Heart right ventricle (tissue), 16 donors: ENCODE measurements at regions not wholly inside any gene's neighbourhood (a gene's known extent, or its start where the extent isn't known, plus 50 kb on each side); places are given as distances from the start of the nearest gene placed in this dataset.

ENCODE experiments used
- ATAC-seq, 8 donors: fragments of 200-7000 bp; cut with Tn5 transposase; one replicate each; pipeline ENCODE4 v1.9.1; 2020; ENCODE audit warnings: mild to moderate bottlenecking in 8 of 8, moderate library complexity in 8 of 8, moderate number of reproducible peaks in 1 of 8
- DNase-seq, 2 donors: peaks; one replicate each; pipeline ENCODE4 v3.0.0-alpha.2; 2020
- H3K27ac ChIP-seq, 10 donors: fragments of 200-600 bp; sonication (generic) in 2 of 10; one replicate each; pipeline versions ENCODE4 v1.5.0 to v1.8.0; 2020 to 2022; ENCODE audit warnings: mild to moderate bottlenecking in 3 of 10
- H3K27me3 ChIP-seq, 7 donors: fragments of 200-600 bp; one replicate each; pipeline ENCODE4 v1.8.0; 2021 to 2022; ENCODE audit warnings: mild to moderate bottlenecking in 2 of 7
- H3K36me3 ChIP-seq, 9 donors: fragments of 200-600 bp; sonication (generic) in 1 of 9; one replicate each; pipeline versions ENCODE4 v1.5.0 to v1.8.0; 2020 to 2022; ENCODE audit warnings: mild to moderate bottlenecking in 2 of 9
- H3K4me1 ChIP-seq, 9 donors: fragments of 200-600 bp; sonication (generic) in 1 of 9; one replicate each; pipeline versions ENCODE4 v1.5.0 to v1.8.0; 2020 to 2022; ENCODE audit warnings: mild to moderate bottlenecking in 4 of 9
- H3K4me3 ChIP-seq, 10 donors: fragments of 200-600 bp; sonication (generic) in 2 of 10; one replicate each; pipeline versions ENCODE4 v1.5.0 to v1.8.0; 2020 to 2022; ENCODE audit warnings: mild to moderate bottlenecking in 7 of 10, moderate library complexity in 2 of 10
- H3K9me3 ChIP-seq, 11 donors: fragments of 200-600 bp in 10 of 11; sonication (generic) in 2 of 11; one replicate each; pipeline versions ENCODE4 v1.5.0 to v1.8.0; 2013 to 2022; ENCODE audit warnings: mild to moderate bottlenecking in 2 of 11, control low read depth in 1 of 11, moderate library complexity in 1 of 11
- WGBS, 2 donors: extraction: QIAGEN DNeasy Blood & Tissue Kit; methylation state at CpG; one replicate each; pipeline ENCODE4 v1.1.7; 2013; ENCODE audit warnings: inconsistent platforms in 1 of 2; 5-methylcytosine and 5-hydroxymethylcytosine counted together
- intact Hi-C, 10 donors: fragments of 100-400 bp; cut with DNase I; formaldehyde crosslinking; loops; one replicate each; pipeline versions ENCODE4 v1.11.1 to v1.14.2; 2022
- TF ChIP-seq, protein P1 (sequence below), 9 donors: fragments of 200-600 bp; sonication (generic) in 2 of 9; IDR thresholded peaks; one replicate each; pipeline versions ENCODE4 v1.5.0 to v1.8.0; 2021 to 2022; ENCODE audit warnings: antibody characterized with exemption in 9 of 9, mild to moderate bottlenecking in 5 of 9, moderate library complexity in 1 of 9
- donor health status: Arrhythmogenic right ventricular cardiomyopathy.
- donor health status: ischemic (EF 13 %, LVEDD 7.1; RV severe dilation, severe dysfunction).
- donor health status: healthy with polysubstance abuse.
- donor health status: DM: no; HTN: yes; CAD: no.
- donor health status: DM: no; HTN: no; CAD: no.
- donor health status: ischemic (EF 25% LVEDD 6.9; RV normal size, moderate dysfunction).
- donor health status: ischemic (EF 25% LVEDD 5.7; RV mildly dilated, moderate dysfunction).
- donor health status: healthy.
- donor health status: DM: yes; HTN: yes; CAD: no.
- donor health status: Ischemic cardiomyopathy.
- donor health status: ischemic (EF 35%, LVEDD 5.7; RV mildly dilated, moderate dysfunction).
- donor health status: nonischemic (EF 11% LVEDD 7.7; RV severe dilation, severe dysfunction).
- donor health status: DM: yes; HTN: yes; CAD: no.
- donor health status: PGD.
- donor health status: ischemic (EF 29% LVEDD 5.4; RV normal size, mild dysfunction).
- donor health status: nonischemic (EF 23%, LVEDD 6.1; RV moderate dilation, normal function).

DNA sequence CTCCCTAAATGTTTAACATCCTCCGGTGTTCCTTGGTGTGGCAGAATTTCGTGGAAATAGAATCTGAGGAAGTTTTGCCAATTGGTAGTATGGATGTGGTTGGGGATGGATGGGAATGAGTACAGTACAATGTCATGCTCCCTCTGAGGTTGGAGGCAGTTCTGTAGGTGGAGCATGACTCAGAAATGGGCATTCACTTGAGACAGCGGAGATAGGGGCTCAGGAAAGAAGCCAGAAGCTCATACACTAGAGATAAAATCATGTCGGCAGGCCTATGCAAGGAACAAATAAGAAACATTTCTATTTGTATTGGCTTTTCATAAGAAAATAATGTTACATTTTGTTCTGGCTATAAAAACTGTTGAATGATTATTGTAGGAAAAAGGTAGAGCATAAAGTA, 196.0 kb downstream of the URB2 start:
- intact Hi-C loops, result loop anchor here in 1 of 10 donors (10.0 kb wide), 1 partner anchor 433 kb away; no protein-coding TSS in a partner anchor
- Histone ChIP-seq H3K27ac (no peak overlapping the region), H3K27me3 (peaks cover 0 to 9% (median 0%) of the 10 kb centered on the region in 7 donors), H3K4me3 (no peak overlapping the region), H3K36me3 (no peaks in the 10 kb centered on the region), H3K4me1 (no peaks in the 10 kb centered on the region), H3K9me3 (no peaks in the 10 kb centered on the region)
- DNase-seq, result no peak
- TF ChIP-seq, protein P1, sequence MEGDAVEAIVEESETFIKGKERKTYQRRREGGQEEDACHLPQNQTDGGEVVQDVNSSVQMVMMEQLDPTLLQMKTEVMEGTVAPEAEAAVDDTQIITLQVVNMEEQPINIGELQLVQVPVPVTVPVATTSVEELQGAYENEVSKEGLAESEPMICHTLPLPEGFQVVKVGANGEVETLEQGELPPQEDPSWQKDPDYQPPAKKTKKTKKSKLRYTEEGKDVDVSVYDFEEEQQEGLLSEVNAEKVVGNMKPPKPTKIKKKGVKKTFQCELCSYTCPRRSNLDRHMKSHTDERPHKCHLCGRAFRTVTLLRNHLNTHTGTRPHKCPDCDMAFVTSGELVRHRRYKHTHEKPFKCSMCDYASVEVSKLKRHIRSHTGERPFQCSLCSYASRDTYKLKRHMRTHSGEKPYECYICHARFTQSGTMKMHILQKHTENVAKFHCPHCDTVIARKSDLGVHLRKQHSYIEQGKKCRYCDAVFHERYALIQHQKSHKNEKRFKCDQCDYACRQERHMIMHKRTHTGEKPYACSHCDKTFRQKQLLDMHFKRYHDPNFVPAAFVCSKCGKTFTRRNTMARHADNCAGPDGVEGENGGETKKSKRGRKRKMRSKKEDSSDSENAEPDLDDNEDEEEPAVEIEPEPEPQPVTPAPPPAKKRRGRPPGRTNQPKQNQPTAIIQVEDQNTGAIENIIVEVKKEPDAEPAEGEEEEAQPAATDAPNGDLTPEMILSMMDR (IDR thresholded peaks at IDR 0.05), result no peak
- WGBS, 2 donors, result 63 to 66% methylated on average over 4 of the region's 4 CpGs
- ATAC-seq, result no peak

DNA sequence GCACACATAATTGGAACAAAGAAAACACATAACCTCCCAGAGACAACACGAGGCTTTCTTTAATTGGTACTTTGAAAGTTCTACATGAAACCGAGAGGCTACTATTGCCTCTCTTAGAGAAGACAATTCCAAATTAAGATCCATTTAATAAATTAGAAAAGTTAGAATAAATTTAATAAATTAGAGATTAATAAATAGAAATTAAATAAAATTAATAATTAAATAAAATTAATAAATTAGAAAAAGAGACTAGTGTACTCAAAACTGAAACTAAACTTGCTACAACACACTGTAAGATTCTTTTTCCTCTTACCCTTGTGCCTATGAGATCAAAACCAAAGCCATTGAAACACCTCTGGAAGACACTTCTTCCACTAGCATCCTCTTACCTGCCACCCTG, 199.0 kb downstream of the URB2 start:
- no peak overlapping the region for H3K4me3 ChIP-seq
- H3K27me3 ChIP-seq, result no peaks in the 10 kb centered on the region
- H3K4me1 ChIP-seq, result peaks cover 0 to 11% (median 0%) of the 10 kb centered on the region in 9 donors
- DNase-seq (no peak), ATAC-seq (no peak)
- no peaks in the 10 kb centered on the region for H3K36me3 ChIP-seq
- intact Hi-C loops, result loop anchor here in 1 of 10 donors (10.0 kb wide), 1 partner anchor 430 kb away; no protein-coding TSS in a partner anchor
- H3K9me3 ChIP-seq, result no peaks in the 10 kb centered on the region
- TF ChIP-seq, protein P1 (IDR thresholded peaks at IDR 0.05), result no peak
- 88 to 94% methylated on average over 2 of the region's 2 CpGs for WGBS, 2 donors
- H3K27ac ChIP-seq, result no peak overlapping the region

DNA sequence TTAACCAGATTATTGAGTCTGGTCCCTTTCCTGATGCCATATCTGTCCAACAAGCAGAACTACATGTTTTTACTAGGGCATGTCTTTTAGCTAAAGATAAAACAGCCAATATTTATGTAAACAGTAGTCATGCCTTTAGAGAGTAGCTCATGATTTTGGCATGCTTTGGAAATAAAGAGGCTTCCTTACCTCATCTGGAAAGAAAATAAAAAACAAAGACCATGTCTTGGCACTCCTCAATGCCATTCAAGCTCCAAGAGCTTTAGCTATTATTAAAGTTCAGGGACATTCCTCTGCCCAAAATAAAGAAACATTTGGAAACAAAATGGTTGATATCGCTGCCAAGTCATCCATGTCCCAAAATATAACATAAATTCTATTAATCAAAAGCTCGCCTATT, 202.4 kb downstream of the URB2 start:
- peak in 1 of 8 donors; percentile 88 for ATAC-seq
- peaks cover 0 to 11% (median 0%) of the 10 kb centered on the region in 9 donors for H3K4me1 ChIP-seq
- intact Hi-C loops, result loop anchor here in 1 of 10 donors (10.0 kb wide), 1 partner anchor 426 kb away; no protein-coding TSS in a partner anchor

DNA sequence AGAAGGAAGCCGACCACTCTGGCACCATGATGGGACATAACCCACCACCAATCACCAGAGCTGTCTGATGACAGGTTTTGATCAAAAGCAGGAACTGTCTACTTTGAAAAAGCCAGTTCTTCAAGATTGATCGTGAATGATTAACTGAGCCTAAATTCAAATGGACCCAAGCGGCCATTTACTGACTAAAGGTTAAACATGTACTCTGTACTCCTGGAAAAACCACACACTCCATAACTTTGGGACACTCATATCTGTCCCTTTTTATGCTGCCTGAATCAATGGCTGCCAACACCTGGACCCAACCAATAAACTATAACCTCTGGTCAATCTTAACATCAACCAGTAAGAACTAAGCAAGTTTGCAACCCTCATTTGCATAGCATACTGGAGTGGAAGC, 206.6 kb downstream of the URB2 start:
- Histone ChIP-seq H3K27ac (no peak overlapping the region), H3K4me1 (peaks cover 0 to 11% (median 0%) of the 10 kb centered on the region in 9 donors), H3K27me3 (peaks cover 0 to 9% (median 4%) of the 10 kb centered on the region in 7 donors), H3K36me3 (no peaks in the 10 kb centered on the region), H3K9me3 (no peaks in the 10 kb centered on the region), H3K4me3 (no peak overlapping the region)
- intact Hi-C loops, result no loop called here
- DNase-seq, result no peak
- no peak for ATAC-seq
- 91 to 94% methylated on average over 3 of the region's 3 CpGs for WGBS, 2 donors
- TF ChIP-seq, protein P1 (IDR thresholded peaks at IDR 0.05), result no peak

More for the DNA sequence above, 202.4 kb downstream of the URB2 start:
- H3K4me3 ChIP-seq, result no peak overlapping the region
- no peak for DNase-seq
- no peak overlapping the region for H3K27ac ChIP-seq
- no peaks in the 10 kb centered on the region for H3K36me3 ChIP-seq
- H3K27me3 ChIP-seq, result no peaks in the 10 kb centered on the region
- H3K9me3 ChIP-seq, result no peaks in the 10 kb centered on the region
- TF ChIP-seq, protein P1 (IDR thresholded peaks at IDR 0.05), result no peak
- 46 to 58% methylated on average over 2 of the region's 2 CpGs for WGBS, 2 donors
